ENCODE measurements at regions not wholly inside any gene's neighbourhood (a gene's known extent, or its start where the extent isn't known, plus 50 kb on each side); places are given as distances from the start of the nearest gene placed in this dataset.

DNA sequence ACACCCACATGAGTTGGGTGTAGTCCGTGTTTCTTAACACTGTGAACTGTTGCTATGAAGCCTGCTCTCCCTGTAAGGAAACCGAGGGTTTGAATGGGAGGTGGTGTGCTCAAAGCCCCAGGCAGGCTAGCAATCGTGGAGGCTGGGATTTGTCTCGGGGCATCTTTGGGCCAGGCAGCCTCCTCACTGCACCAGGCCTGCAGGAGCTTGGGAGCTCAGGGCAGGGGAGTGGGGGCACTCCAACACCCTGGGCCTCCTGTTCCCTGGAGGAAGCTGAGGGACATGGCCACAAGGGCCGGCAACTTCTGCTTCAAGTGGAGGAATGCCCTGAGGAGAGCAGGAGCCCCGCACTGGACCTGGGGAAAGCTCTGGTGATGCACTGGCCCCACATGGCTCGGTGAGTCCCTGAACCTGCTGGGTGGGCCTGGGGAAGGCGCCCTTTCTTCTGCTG, 164.7 kb upstream of the B3GAT1 start:
- TF ChIP-seq, protein P1, sequence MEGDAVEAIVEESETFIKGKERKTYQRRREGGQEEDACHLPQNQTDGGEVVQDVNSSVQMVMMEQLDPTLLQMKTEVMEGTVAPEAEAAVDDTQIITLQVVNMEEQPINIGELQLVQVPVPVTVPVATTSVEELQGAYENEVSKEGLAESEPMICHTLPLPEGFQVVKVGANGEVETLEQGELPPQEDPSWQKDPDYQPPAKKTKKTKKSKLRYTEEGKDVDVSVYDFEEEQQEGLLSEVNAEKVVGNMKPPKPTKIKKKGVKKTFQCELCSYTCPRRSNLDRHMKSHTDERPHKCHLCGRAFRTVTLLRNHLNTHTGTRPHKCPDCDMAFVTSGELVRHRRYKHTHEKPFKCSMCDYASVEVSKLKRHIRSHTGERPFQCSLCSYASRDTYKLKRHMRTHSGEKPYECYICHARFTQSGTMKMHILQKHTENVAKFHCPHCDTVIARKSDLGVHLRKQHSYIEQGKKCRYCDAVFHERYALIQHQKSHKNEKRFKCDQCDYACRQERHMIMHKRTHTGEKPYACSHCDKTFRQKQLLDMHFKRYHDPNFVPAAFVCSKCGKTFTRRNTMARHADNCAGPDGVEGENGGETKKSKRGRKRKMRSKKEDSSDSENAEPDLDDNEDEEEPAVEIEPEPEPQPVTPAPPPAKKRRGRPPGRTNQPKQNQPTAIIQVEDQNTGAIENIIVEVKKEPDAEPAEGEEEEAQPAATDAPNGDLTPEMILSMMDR (IDR thresholded peaks at IDR 0.05): no peak
- TF ChIP-seq EP300 (IDR thresholded peaks at IDR 0.05) (no peak), POLR2AphosphoS5 (IDR thresholded peaks at IDR 0.05) (no peak)

All from esophagus muscularis mucosa (tissue), 4 donors.